Anterior cingulate cortex (tissue), 58 donors: ENCODE measurements at regions not wholly inside any gene's neighbourhood (a gene's known extent, or its start where the extent isn't known, plus 50 kb on each side); places are given as distances from the start of the nearest gene placed in this dataset.
A peak's percentile ranks its signal among the peaks of the same experiment; 100 is the strongest.
"Not testable (repeated sequence)": the region's sequence is repeated elsewhere in the genome, so short reads cannot be mapped to it uniquely, and the experiment has no call there.

ENCODE experiments used
- DNase-seq, 58 donors: peaks; one replicate each; lab custom pipeline; 2025; lab: John Stamatoyannopoulos, UW

- no peak for DNase-seq
These were observed 200.9 kb upstream of the IVNS1ABP start for GRCh38 chr1:185517808-185518419.

GRCh38 chr1:185517301-185517700 lies 200.3 kb upstream of the IVNS1ABP start:
- not testable (repeated sequence) for DNase-seq

GRCh38 chr1:185515696-185516095 lies 198.7 kb upstream of the IVNS1ABP start:
- no peak for DNase-seq

- DNase-seq, result no peak
These were observed 197.3 kb upstream of the IVNS1ABP start for GRCh38 chr1:185514311-185514710.

- no peak for DNase-seq
These were observed 195.4 kb upstream of the IVNS1ABP start for GRCh38 chr1:185512442-185512841.

- no peak for DNase-seq
These were observed 184.1 kb upstream of the IVNS1ABP start for GRCh38 chr1:185501099-185501498.

- no peak for DNase-seq
These were observed 183.1 kb upstream of the IVNS1ABP start for GRCh38 chr1:185500001-185500626.

- no peak for DNase-seq
These were observed 181.2 kb upstream of the IVNS1ABP start for GRCh38 chr1:185498207-185498606.

GRCh38 chr1:185497177-185497576 lies 180.1 kb upstream of the IVNS1ABP start:
- no peak for DNase-seq

- no peak for DNase-seq
These were observed 178.9 kb upstream of the IVNS1ABP start for GRCh38 chr1:185495898-185496297.

GRCh38 chr1:185495007-185495406 lies 178.0 kb upstream of the IVNS1ABP start:
- DNase-seq, result no peak

GRCh38 chr1:185492089-185492825 lies 175.2 kb upstream of the IVNS1ABP start:
- no peak for DNase-seq

- DNase-seq, result no peak
These were observed 174.6 kb upstream of the IVNS1ABP start for GRCh38 chr1:185491604-185492003.

- no peak for DNase-seq
These were observed 173.9 kb upstream of the IVNS1ABP start for GRCh38 chr1:185490924-185491323.

GRCh38 chr1:185489406-185489805 lies 172.4 kb upstream of the IVNS1ABP start:
- no peak for DNase-seq

GRCh38 chr1:185488808-185489207 lies 171.8 kb upstream of the IVNS1ABP start:
- peak in 2 of 58 donors; percentile 2 for DNase-seq

- DNase-seq, result no peak
These were observed 170.9 kb upstream of the IVNS1ABP start for GRCh38 chr1:185487936-185488335.

- DNase-seq, result no peak
These were observed 170.0 kb upstream of the IVNS1ABP start for GRCh38 chr1:185487026-185487425.

GRCh38 chr1:185486346-185486745 lies 169.3 kb upstream of the IVNS1ABP start:
- no peak for DNase-seq

GRCh38 chr1:185483664-185484450 lies 166.8 kb upstream of the IVNS1ABP start:
- peak in 3 of 58 donors; percentile 1 to 38 (median 6) for DNase-seq

GRCh38 chr1:185483217-185483616 lies 166.2 kb upstream of the IVNS1ABP start:
- no peak for DNase-seq
